Endothelial cell of umbilical vein (primary cell): ENCODE measurements at regions not wholly inside any gene's neighbourhood (a gene's known extent, or its start where the extent isn't known, plus 50 kb on each side); places are given as distances from the start of the nearest gene placed in this dataset.

Experiments used
- EZH2 ChIP-seq: IDR thresholded peaks from 2 replicates; pipeline ENCODE4 v1.6.1; 2012; ENCODE audit warnings: borderline replicate concordance, low read depth, mild to moderate bottlenecking, moderate library complexity, low read length, inconsistent platforms; ENCODE audit not compliant: severe bottlenecking
- JUN ChIP-seq: IDR thresholded peaks from 2 replicates; pipeline ENCODE4 v1.6.1; 2011; ENCODE audit warnings: borderline replicate concordance, low read depth; ENCODE audit not compliant: insufficient read length, insufficient read depth
- POLR2A ChIP-seq: IDR thresholded peaks from 2 replicates; pipeline ENCODE4 v1.6.1; 2012; ENCODE audit warnings: low read depth, mild to moderate bottlenecking, control low read depth, low read length
- POLR2AphosphoS5 ChIP-seq: IDR thresholded peaks from 2 replicates; pipeline ENCODE4 v1.6.1; 2012; ENCODE audit warnings: low read depth, mild to moderate bottlenecking, control low read depth, low read length, moderate library complexity; ENCODE audit not compliant: insufficient read depth
- TF ChIP-seq, protein P1 (sequence below), 2 donors: IDR thresholded peaks; 1 replicate in 1 of 2; 2 replicates in 1 of 2; pipeline ENCODE4 v1.5.1; 2011; ENCODE audit warnings: low read length in 2 of 2, mild to moderate bottlenecking in 2 of 2, moderate library complexity in 2 of 2, control low read depth in 1 of 2, inconsistent platforms in 1 of 2, low read depth in 1 of 2; ENCODE audit not compliant: insufficient read depth in 1 of 2; ENCODE audit errors: extremely low read depth in 1 of 2
- TF ChIP-seq, protein P2 (sequence below): IDR thresholded peaks from 2 replicates; pipeline ENCODE4 v1.6.1; 2011; ENCODE audit not compliant: insufficient read depth, insufficient read length

DNA sequence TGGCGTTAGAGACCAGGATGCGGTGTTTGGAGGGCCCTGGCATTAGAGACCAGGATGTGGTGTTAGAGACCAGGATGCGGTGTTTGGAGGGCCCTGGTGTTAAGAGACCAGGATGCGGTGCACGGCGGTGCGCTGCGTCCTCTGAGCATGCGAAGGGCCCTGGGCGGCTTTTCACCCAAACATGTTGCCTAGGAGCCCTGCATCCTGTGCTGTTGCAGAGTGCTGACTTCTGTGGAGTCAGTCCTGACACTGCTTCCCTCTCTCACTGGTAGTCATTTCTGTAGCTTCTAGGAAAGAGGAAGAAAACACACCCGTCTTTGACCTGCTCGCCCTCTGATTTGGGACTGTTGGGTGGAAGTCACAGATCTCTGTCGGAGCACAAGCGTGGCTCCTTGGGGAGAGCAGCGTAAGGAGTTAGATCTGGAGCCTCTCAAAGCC, 141.2 kb downstream of the LAT start:
- TF ChIP-seq POLR2A = no peak
- TF ChIP-seq, protein P1, sequence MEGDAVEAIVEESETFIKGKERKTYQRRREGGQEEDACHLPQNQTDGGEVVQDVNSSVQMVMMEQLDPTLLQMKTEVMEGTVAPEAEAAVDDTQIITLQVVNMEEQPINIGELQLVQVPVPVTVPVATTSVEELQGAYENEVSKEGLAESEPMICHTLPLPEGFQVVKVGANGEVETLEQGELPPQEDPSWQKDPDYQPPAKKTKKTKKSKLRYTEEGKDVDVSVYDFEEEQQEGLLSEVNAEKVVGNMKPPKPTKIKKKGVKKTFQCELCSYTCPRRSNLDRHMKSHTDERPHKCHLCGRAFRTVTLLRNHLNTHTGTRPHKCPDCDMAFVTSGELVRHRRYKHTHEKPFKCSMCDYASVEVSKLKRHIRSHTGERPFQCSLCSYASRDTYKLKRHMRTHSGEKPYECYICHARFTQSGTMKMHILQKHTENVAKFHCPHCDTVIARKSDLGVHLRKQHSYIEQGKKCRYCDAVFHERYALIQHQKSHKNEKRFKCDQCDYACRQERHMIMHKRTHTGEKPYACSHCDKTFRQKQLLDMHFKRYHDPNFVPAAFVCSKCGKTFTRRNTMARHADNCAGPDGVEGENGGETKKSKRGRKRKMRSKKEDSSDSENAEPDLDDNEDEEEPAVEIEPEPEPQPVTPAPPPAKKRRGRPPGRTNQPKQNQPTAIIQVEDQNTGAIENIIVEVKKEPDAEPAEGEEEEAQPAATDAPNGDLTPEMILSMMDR (IDR thresholded peaks at IDR 0.05; ENCODE audit: extremely low read depth in 1 of 2, insufficient read depth in 1 of 2, low read depth in 1 of 2, low read length in 2 of 2) = no peak
- no peak for TF ChIP-seq EZH2
- TF ChIP-seq, protein P2, sequence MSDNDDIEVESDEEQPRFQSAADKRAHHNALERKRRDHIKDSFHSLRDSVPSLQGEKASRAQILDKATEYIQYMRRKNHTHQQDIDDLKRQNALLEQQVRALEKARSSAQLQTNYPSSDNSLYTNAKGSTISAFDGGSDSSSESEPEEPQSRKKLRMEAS = no peak
- TF ChIP-seq POLR2AphosphoS5 = no peak
- no peak for TF ChIP-seq JUN
